SK-N-MC (cell line): ENCODE measurements at regions not wholly inside any gene's neighbourhood (a gene's known extent, or its start where the extent isn't known, plus 50 kb on each side); places are given as distances from the start of the nearest gene placed in this dataset.

Source experiments
- DNase-seq: peaks from one replicate; pipeline ENCODE4 v3.0.0-alpha.2; 2011; ENCODE audit warnings: low read depth, low spot score
- H3K27ac ChIP-seq: fragments of 200-600 bp; sonication (generic); 2 replicates; pipeline ENCODE4 v1.5.1; 2016; ENCODE audit warnings: mixed run types
- H3K36me3 ChIP-seq: fragments of 200-600 bp; sonication (generic); 2 replicates; pipeline ENCODE4 v1.6.1; 2017; ENCODE audit warnings: antibody characterized with exemption, low read length, mixed read lengths; ENCODE audit not compliant: insufficient read depth
- H3K4me3 ChIP-seq: fragments of 200-600 bp; sonication (generic); 2 replicates; pipeline ENCODE4 v1.5.1; 2016
- H3K9ac ChIP-seq: fragments of 200-600 bp; sonication (generic); 2 replicates; pipeline ENCODE4 v1.8.0; 2017; ENCODE audit warnings: mixed run types, mixed read lengths; ENCODE audit not compliant: insufficient read length
- H3K9me3 ChIP-seq: fragments of 200-600 bp; sonication (generic); 2 replicates; pipeline ENCODE4 v1.6.1; 2017; ENCODE audit warnings: low read depth, mild to moderate bottlenecking, antibody characterized with exemption, low read length, moderate library complexity, mixed read lengths
- EZH2 ChIP-seq: fragments of 200-600 bp; sonication (generic); IDR thresholded peaks from one replicate; pipeline ENCODE4 v1.6.1; 2017; ENCODE audit warnings: antibody characterized with exemption
- FOXP2 ChIP-seq: optimal IDR thresholded peaks from 2 replicates; pipeline ENCODE3; 2011; ENCODE audit warnings: mild to moderate bottlenecking, moderate library complexity; ENCODE audit not compliant: insufficient read depth; ENCODE audit errors: extremely low read length, control extremely low read depth
- POLR2AphosphoS5 ChIP-seq: IDR thresholded peaks from 2 replicates; pipeline ENCODE4 v1.6.1; 2012; ENCODE audit warnings: mild to moderate bottlenecking, low read depth, low read length, borderline replicate concordance

DNA sequence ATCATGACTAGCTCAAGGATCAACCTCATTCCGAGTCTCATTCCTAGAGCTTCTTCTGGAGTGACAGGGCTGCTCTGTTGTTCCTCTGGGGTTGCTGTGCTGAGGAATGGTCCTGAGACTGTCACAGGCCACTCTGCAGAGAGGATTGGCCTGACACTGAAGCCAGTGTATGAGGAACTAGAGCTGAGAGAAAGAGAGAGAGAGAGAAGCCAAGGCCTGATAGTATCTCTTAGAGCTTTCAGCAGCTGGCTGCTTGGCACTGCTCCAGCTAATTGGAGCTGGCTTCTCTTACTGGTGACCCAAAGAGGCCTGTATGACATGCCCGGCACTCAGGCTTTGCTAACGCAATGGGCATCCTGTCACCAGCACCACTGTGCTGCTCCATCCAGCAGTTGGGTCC lies 73.4 kb upstream of the FLT1 start:
- no peak overlapping the region for H3K4me3 ChIP-seq
- no peak for DNase-seq
- H3K36me3 ChIP-seq: no peaks in the 10 kb centered on the region
- no peak overlapping the region for H3K27ac ChIP-seq
- TF ChIP-seq FOXP2: no peak
- TF ChIP-seq POLR2AphosphoS5: no peak
- TF ChIP-seq EZH2: no peak
- H3K9ac ChIP-seq: no peak overlapping the region
- H3K9me3 ChIP-seq: no peaks in the 10 kb centered on the region

GRCh38 chr13:28566891-28567290 lies 72.0 kb upstream of the FLT1 start:
- TF ChIP-seq POLR2AphosphoS5 (no peak), EZH2 (no peak), FOXP2 (no peak)
- no peak overlapping the region for H3K9ac ChIP-seq
- DNase-seq: no peak

GRCh38 chr13:28566283-28566682 lies 71.4 kb upstream of the FLT1 start:
- TF ChIP-seq EZH2: no peak
- TF ChIP-seq FOXP2: no peak
- no peak for TF ChIP-seq POLR2AphosphoS5

More at GRCh38 chr13:28566891-28567290, 72.0 kb upstream of the FLT1 start:
- Histone ChIP-seq H3K27ac (no peak overlapping the region), H3K9me3 (no peaks in the 10 kb centered on the region), H3K4me3 (no peak overlapping the region), H3K36me3 (no peaks in the 10 kb centered on the region)

GRCh38 chr13:28564030-28564429 lies 69.1 kb upstream of the FLT1 start:
- H3K9me3 ChIP-seq: no peaks in the 10 kb centered on the region
- no peaks in the 10 kb centered on the region for H3K36me3 ChIP-seq
- DNase-seq: no peak
- H3K9ac ChIP-seq: no peak overlapping the region
- H3K27ac ChIP-seq: no peak overlapping the region
- TF ChIP-seq FOXP2: no peak
- no peak overlapping the region for H3K4me3 ChIP-seq

More at GRCh38 chr13:28566283-28566682, 71.4 kb upstream of the FLT1 start:
- no peaks in the 10 kb centered on the region for H3K36me3 ChIP-seq
- no peak overlapping the region for H3K4me3 ChIP-seq
- no peaks in the 10 kb centered on the region for H3K9me3 ChIP-seq
- no peak for DNase-seq
- no peak overlapping the region for H3K9ac ChIP-seq
- no peak overlapping the region for H3K27ac ChIP-seq

- no peak for TF ChIP-seq FOXP2
- TF ChIP-seq EZH2: no peak
- TF ChIP-seq POLR2AphosphoS5: no peak
- Histone ChIP-seq H3K9ac (no peak overlapping the region), H3K36me3 (no peaks in the 10 kb centered on the region), H3K9me3 (no peaks in the 10 kb centered on the region), H3K4me3 (no peak overlapping the region), H3K27ac (no peak overlapping the region)
- DNase-seq: no peak
Measured at GRCh38 chr13:28563609-28564008, 68.7 kb upstream of the FLT1 start.

- no peak overlapping the region for H3K9ac ChIP-seq
- TF ChIP-seq FOXP2 (no peak), POLR2AphosphoS5 (no peak), EZH2 (no peak)
- H3K27ac ChIP-seq: peak overlapping the region; percentile 0; the same call in 1 of the 2 replicates
- H3K9me3 ChIP-seq: no peaks in the 10 kb centered on the region
- H3K4me3 ChIP-seq: no peak overlapping the region
- no peak for DNase-seq
- H3K36me3 ChIP-seq: no peaks in the 10 kb centered on the region
Measured at GRCh38 chr13:28560612-28561011, 65.7 kb upstream of the FLT1 start.

DNA sequence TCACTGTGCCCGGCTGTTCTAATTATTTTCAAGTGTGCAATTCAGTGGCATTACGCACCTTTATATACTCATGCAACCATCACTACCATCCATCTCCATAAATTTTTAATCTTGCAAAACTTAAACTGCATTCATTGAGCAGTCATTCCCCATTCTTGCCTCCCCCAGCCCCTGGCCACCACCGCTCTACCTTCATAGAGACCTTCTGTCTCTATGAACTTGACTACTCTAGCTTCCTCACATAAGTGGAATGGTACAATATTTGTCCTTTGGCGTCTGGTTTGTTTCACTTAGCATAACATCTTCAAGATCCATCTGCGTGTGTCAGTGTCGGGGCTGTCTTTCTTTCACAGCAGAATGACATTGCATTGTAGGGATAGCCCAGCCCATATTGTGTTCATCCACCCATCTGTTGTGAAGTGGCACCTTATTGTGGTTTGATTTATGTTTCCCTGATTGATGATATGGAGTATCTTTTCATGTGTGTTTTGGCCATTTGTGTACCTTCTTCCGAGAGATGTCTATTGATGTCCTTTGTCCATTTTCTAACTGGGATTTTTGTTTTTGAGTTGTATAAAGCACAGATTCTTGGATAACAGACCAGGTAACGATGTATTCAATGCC lies 64.8 kb upstream of the FLT1 start:
- no peaks in the 10 kb centered on the region for H3K9me3 ChIP-seq
- no peaks in the 10 kb centered on the region for H3K36me3 ChIP-seq
- no peak overlapping the region for H3K4me3 ChIP-seq
- H3K27ac ChIP-seq: no peak overlapping the region
- no peak for TF ChIP-seq EZH2
- TF ChIP-seq FOXP2: no peak
- no peak for TF ChIP-seq POLR2AphosphoS5
- H3K9ac ChIP-seq: no peak overlapping the region
- no peak for DNase-seq

DNA sequence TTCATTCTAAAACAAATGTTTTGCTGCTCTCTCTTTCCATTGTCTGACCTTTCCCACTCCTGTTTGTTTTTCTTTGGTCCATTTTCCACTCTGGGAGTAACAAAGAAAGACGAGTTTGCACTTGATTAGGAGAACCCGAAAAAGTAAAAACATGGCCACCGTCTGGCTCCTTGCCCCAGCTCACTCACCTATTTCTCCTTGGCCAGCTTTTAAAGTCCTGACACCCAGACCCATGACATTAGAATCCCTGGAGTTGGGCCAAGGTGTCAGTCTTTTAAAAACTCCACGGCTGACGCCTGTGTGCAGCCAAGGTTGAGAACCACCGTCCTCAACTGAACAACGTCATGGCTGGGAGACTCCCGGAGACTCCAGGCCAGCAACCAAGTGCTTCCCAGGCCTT lies 63.6 kb upstream of the FLT1 start:
- Histone ChIP-seq H3K9me3 (no peaks in the 10 kb centered on the region), H3K9ac (peak overlapping the region; percentile 61), H3K36me3 (no peaks in the 10 kb centered on the region), H3K27ac (peak overlapping the region; percentile 100), H3K4me3 (peak overlapping the region; percentile 78)
- TF ChIP-seq FOXP2 (no peak), POLR2AphosphoS5 (no peak), EZH2 (no peak)
- DNase-seq: no peak

DNA sequence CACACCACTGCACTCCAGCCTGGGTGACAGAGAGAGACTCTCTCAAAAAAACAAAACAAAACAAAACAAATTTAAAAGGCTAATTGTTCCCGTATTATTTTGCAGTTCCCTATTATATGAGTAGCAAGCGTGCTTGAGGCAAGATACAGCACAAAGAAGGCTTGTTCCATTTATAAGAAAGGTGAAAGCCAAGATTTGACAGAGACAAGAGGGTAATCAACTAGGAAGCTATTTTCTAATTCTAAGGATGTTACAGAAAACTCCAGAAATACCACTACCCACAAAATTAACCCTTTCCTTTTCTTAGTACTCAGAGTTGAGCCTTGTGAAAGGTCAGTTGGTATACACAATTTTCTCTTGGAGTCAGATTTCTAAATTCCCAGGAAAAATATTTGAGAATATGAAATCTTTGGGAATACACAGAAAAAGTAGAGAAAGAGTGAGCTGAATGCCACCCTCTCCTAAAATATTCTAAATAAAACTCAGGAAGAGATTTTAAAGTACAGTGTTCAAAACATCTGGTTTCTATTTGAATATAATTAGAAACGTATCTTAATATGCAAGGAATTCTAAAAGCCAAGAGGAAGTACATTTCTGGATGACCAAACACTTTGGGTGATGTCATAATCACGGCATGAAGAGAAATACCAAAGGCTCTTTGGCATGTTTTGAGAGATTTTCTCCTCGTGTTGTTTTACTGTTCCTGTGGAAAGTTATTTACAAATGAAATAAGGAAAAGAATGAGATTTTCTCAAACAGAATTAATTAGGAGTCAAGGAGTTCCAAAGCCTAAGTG lies 63.0 kb upstream of the FLT1 start:
- DNase-seq: peak; percentile 80
- TF ChIP-seq EZH2: no peak
- TF ChIP-seq FOXP2: no peak
- TF ChIP-seq POLR2AphosphoS5: peak; percentile 28; the same call in 1 of the 2 replicates
- H3K27ac ChIP-seq: peak overlapping the region; percentile 100

More for the DNA sequence above, 63.0 kb upstream of the FLT1 start:
- Histone ChIP-seq H3K9me3 (no peaks in the 10 kb centered on the region), H3K4me3 (peak overlapping the region; percentile 78), H3K9ac (peak overlapping the region; percentile 86), H3K36me3 (no peaks in the 10 kb centered on the region)
